ENCODE measurements at regions not wholly inside any gene's neighbourhood (a gene's known extent, or its start where the extent isn't known, plus 50 kb on each side); places are given as distances from the start of the nearest gene placed in this dataset.
"Not testable (repeated sequence)": the region's sequence is repeated elsewhere in the genome, so short reads cannot be mapped to it uniquely, and the experiment has no call there.

DNA sequence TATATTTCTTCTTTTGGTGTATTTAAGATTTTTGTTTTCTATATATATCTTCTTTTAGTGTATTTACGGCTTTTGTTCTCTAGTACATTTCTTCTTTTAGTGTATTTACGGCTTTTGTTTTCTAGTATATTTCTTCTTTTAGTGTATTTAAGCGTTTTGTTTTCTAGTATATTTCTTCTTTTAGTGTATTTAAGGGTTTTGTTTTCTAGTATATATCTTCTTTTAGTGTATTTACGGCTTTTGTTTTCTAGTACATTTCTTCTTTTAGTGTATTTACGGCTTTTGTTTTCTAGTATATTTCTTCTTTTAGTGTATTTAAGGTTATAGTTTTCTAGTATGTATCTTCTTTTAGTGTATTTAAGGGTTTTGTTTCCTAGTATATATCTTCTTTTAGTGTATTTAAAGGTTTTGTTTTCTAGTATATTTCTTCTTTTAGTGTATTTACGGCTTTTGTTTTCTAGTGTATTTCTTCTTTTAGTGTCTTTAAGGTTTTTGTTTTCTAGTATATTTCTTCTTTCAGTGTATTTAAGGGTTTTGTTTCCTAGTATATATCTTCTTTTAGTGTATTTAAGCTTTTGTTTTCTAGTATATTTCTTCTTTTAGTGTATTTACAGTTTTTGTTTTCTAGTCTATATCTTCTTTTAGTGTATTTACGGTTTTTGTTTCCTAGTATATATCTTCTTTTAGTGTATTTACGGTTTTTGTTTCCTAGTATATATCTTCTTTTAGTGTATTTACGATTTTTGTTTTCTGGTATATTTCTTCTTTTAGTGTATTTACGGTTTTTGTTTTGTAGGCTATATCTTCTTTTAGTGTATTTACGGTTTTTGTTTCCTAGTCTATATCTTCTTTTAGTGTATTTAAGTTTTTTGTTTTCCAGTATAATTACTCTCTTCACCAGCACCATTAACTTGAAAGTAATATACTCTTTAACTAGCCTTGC, 249.4 kb downstream of the SHOX start:
- not testable (repeated sequence) for DNase-seq

DNA sequence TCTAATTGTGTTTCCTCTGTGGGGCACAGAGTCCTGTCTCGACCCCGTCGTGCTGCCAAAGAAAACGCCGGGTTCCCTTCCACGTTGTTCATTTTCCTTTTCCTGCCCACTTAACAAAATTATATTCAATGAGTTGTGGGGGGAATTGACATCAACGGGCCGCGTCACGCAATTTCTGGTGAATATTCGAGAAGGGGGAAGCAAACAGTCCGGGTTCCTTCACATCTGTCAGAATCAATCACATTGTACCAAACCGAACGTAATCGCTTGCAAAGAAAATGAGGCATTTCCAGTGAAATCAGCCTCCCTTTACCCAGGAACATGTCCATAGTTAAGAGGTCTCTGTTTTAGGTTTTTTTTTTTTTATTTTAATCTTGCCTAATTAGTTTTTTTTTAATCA, 243.5 kb downstream of the SHOX start:
- no peak for DNase-seq

DNA sequence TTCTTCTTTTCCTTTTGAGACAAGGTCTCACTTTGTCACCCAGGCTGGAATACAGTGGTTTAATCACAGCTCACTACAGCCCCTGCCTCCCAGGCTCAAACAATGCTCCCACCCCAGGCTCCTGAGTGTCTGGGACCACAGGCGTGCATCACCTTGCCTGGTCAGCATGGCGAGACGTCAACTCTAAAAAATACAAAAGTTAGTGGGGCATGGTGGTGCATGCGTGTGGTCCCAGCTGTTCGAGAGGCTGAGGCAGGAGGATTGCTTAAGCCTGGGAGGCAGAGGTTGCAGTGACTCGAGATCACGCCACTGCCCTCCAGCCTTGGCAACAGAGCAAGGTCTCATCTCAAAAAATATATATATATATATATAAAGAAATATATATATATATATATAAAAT, 242.4 kb downstream of the SHOX start:
- no peak for DNase-seq

DNA sequence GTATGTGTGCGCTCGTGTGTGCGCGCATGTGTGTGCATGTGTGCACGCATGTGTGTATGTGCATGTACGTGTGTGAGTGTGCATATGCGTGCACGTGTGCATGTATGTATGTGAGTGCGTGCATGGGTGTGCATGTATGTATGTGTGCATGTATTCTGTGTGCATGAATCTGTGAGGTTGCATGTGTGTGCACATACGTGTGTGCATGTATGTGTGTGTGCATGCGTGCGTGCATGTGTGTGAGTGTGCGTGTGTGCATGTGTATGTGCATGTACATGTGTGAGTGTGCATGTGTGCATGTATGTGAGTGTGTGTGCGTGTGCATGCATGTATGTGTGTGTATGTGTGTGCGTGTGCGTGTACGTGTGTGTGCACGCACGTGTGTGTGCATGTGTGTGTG, 241.5 kb downstream of the SHOX start:
- no peak for DNase-seq

DNA sequence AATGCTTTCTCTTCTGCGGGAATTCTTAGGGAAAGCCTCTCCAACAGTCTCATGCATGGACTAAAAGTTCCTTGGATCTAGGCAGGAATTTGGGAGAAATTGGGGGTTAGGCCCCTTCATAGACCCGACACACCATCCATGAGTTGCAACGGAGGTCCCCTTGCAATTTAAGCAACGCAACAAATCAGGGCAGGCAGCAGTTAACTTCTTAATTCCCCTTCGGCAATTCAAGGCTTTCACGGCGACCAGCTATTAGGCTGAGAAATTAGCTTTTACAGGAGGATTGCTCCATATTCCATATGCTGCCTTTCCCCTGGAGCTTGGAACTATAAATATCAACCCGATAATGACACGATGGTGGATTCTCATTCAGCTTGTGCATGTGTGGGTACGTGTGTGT, 241.0 kb downstream of the SHOX start:
- no peak for DNase-seq

DNA sequence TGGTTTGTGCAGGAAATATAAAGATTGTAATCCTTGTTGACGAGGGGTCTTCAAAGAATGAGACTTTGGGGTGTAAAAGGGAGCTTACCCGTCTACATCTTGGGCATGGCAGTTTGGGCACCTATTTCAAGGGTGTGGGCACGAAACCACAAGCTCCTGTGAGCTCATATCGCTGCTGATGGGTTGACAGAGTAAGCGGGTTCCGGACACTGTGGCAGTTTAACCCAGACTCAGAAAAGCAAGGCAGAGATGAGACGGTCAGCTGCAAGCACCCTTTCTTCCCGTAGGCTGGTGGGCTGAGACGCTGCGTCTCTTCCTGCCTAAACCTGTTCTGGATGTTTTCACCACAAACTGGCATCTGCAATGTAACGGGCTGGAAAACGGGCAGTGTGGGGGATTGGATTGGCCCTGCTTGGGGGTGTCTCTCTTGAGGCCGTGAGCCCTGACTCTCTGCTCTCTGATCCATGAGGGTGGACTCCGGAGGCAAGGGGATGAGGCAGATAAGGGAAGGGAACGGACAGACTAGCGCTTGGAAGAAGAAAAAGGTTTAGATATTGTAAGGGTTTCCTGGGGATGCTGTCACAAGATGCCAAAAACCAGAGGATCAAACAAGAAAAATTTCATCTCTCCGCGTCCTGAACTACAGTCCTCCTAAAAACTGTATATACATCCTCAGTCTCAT, 237.5 kb downstream of the SHOX start:
- no peak for DNase-seq

DNA sequence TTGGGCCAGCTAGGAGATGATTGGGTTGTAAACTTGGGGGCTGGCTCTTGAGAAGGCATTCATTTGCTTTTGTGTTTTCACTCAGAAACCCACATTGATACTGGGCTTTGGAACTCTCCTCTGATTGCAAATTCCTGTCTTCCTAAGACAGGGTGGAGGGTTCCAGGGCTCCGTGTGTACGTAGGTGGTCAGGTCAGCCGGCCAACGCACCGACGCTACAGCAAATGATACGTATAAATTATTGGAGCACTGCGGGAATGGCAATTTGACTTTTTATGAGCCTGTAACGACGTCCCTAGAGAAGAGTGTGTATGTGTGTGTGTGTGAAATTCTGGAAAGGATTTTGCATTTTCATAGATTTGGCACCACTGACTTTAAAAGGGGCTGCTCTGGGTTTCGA, 236.9 kb downstream of the SHOX start:
- DNase-seq: no peak

DNA sequence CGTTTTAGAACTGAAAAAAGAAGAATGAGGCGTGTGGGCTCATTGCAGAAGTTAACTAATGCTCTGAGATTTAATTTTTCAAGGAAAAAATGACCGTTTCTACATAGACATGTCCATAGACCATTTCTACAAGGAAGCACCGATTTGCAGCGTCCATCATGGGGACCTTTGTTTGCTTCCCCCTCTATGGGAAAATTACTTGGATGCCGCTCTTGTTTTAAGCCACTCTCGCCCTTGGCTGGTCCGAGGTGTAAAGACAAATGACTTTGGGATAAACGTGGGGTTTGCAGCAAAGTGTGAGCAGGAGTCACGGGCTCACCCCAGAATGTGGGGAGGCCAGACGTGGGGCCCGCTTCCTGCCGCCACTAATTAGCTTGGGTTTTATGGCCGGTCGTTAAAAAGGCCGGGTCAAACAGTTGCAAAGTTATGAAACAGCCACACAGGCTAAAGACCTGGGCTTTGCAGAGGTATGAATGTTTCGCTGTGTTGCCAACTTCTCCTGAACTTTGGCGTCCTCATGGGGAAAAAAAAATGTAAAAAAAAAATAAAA, 235.9 kb downstream of the SHOX start:
- no peak for DNase-seq

DNA sequence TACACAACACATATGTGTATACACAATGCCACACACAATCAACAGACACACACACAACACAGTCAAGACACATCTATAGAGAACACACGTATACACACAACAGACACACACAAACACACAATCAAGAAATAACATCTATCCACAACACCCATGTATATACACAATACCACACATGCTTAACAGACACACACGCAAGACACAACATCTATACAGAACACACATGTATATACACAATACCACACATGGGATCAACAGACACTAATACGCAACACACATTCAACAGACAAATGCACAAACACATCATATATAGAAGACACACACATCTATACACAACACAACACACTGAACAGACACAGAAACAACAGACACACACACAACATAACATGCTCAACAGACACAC, 234.8 kb downstream of the SHOX start:
- DNase-seq: no peak

DNA sequence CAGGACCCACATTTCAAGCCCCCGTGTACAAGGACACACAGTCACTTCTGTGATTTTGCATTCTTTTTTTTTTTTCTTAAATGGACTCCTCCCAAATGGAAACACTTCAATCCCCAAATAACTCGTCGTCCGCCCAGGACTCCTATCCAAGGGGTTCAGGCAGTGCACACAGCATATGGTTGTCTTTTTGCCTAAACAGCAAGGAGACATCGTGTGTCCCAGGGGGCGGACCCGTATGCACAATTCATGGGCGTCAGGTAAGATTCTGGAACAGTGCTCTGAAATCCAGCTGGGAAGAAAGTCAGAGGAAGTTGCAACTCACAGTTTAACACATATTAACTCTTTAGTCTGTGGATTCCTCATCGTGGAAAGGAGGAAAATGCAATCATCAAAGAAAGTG, 231.3 kb downstream of the SHOX start:
- no peak for DNase-seq

DNA sequence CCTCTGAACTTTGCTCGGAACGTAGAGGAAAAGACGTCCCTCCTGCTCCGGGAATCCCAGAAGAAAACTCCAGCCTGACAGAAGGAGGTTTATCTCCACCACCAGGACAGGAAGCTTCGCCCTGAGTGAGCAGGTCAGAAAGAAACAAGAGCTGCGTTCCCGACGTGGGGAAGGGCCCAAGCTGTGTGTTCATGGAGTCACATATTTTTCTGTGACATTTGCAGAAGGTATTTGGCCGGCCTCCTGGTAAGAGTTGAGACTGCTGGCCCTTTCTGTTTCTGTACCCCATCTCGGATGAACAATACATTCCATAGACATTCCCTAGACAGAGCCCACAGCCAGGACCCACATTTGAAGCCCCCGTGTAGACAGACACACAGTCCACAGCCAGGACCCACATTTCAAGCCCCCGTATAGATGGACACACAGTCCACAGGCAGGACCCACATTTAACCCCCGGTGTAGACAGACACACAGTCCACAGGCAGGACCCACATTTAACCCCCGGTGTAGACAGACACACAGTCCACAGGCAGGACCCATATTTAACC, 230.8 kb downstream of the SHOX start:
- DNase-seq: no peak

DNA sequence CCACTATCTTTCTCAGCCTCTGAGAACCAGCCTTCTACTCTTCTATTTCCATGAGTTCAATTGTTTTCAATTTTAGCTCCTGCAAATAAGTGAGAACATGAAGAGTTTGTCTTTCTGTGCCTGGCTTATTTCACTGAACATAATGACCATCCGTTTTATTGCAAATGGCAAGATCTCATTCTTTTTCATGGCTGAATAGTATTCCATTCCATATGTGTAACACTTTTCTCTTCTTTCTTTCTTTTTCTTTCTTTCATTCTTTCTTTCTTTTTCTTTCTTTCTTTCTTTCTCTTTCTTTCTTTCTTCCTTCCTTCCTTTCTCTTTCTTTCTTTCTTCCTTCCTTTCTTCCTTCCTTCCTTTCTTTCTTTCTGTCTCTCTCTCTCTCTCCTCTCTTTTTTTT, 228.7 kb downstream of the SHOX start:
- no peak for DNase-seq

DNA sequence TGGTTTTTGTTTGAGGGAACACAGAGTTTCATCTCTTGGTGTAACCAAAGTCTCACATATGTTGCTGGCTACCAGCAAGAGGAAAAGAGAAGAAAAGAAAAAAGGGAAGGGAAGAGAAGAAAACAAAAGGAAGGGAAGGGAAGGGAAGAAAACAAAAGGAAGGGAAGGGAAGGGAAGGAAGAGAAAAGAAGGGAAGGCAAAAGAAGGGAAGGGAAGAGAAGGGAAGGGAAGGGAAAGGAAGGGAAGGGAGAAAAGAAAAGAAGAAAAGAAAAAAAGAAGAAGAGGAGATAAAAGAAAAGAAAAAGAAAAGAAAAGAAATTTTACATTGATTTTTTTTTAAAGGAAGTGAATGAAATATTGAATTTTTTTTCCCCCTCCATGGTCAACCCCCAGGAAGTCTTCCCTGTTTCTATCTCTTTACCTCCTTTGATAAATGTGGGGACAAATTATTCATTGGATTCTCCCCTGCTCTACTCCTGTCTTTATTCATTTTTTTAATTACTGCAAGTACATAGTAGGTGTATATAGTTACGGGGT, 228.0 kb downstream of the SHOX start:
- no peak for DNase-seq

DNA sequence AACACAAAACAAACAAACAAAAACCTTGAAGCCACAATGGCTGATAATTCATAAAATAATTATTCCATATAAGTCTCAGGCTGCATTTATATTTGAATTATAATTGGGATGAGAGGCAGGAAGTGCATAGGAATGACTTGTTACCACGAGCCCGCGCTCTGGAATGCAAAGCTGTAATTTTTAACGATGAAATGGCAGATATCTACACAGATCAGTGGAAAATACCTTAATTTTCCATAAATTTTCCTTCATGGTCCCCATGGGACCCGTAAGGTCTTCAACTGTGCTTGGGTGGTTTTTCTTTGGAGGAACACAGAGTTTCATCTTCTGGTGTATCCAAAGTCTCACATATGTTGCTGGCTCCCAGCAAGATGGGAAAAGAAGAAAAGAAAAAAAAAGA, 226.8 kb downstream of the SHOX start:
- DNase-seq: no peak

DNA sequence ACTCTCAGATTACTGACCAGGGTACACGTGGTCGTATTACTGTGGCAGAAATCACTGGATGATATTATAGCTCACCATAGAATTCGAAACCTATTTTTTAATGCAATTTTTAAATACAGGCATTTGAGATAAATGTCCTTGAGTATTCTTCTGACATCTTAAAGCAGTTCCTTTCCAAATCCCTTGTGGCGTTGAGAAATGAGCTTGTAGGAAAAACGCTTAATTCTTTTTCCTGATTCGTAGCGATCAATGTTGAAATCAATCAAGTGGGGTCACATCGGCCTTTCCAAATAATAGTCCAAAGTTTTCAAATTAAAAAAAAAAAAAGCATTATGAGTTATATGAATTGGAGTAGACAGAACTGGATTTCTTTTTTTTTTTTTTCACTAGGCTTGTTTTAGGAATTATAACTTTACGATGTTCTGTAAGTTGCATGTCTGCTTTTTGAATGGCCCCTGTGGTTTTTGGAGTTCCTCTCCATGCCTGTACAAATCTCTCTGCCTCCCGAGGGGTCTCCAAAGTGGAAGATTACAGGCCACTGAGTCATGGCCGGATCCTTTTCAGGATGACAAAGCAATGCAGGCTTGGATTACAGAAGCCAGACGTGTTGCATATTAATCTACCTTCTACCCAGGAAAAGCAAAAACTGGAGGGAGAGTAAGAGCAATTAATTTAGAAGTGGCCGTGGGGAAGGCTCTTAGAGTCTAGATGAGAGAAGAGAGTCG, 226.1 kb downstream of the SHOX start:
- DNase-seq: no peak

DNA sequence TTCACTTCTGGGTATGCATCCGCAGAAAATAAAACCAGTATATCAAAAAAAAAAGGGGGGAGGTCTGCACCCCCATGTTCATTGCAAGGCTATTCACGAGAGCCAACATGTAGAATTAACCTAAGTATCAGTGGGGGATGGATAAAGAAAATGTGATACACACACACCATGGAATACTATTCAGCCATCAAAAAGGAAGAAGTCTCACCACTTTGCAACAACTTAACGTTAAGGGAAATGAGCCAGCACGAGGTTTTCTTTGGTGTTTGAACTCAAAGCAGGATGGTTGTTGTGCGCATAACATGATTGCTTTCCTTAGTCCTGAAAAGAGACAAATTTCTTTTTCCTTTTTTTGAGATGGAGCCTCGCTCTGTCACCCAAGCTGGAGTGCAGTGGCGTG, 222.7 kb downstream of the SHOX start:
- DNase-seq: no peak

DNA sequence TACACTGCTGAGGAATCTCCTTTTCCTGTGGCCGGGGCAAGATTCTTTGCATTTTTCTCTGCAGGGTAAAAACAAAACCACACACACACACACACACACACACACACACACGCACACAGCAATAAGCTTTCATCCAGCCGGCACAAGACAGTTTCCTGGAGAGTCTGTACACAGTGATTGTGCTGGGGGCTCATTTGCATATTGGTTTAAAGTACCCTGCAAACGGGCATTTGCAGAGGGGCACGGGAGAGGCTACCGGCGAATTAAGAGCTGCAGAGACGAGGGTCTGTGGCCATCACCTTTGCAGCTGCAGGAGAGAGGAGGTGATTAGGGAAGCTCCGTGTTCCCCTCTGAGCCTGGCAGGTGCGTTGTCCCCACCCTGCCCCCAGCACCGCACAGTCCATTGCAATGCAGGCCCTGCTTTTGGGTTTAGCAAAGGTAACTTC, 219.9 kb downstream of the SHOX start:
- no peak for DNase-seq

DNA sequence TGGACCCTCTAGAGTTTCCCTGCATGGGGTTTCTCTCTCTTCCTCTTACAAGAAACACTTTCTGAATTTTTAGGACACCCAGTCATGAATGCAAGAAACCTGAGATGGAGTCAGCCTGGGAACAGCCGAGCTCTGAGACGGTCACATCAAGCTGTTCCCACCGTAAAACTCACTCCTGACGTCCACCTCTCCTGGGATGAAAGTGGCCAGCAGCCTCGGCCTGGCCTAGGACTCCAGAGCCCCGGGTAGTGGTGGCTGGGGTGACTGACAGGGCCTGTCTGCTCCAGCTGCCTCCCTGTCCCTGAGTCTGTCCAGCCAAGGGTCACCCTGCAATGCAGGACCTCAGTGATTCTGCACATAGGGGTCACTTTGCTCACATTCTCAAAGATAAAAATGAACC, 217.8 kb downstream of the SHOX start:
- no peak for DNase-seq

DNA sequence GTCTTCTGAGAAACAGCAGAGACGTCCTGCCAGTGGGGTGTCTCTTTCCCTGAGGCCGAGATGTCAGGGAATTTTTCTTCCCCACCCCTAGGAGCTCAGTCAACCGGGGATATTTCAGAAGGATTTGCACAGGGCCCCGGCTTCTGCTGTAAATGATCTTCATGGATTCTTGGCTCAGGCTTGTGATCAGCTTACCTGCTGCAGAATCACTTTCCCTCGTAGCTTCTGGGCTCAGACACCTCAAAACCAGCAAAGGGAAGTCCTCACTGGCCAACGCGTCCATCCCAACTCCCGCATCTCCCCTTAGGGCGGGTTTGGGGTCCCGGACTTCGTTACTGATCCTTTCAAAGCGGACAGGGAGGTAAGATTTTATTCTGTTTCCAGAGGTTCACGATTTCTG, 212.7 kb downstream of the SHOX start:
- DNase-seq: no peak

DNA sequence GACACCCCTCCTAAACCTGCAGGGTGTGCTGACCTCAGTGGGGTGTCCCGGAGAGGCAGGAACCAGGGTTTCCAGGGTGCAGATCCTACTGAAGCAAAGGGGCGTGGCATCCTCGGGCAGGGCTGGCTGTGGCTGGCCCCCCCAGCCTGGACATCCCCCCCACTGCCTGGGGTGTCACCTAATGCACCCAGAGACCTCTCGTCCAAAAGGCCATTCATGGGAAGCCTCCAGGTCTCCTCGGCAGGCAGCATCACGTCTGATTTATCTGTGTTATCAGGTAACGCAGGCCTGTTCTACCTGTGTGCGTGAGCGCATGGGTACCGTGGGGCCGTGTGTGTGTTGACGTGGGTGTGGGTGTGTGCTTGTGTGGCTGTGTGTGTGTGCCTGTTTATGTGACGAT, 210.0 kb downstream of the SHOX start:
- DNase-seq: no peak

DNA sequence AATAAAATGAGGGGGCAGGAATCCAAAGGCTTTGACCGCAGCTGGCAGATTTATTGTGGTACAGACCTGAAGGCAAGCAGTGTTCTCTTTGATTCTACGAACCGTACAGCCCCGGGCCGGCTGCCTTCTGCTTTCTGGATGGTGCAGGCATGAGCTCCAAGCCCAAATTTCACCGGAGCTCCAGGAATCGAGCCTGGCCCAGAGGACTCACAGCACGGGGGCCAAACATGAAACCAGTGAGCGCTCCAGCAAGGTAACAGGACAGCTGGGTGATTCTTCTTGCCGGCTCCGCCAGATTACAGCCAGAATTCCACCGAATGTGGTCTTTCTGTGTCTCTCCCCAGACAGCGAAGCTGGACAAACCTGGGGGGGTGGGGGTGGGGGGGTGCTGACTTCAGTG, 208.1 kb downstream of the SHOX start:
- not testable (repeated sequence) for DNase-seq

DNA sequence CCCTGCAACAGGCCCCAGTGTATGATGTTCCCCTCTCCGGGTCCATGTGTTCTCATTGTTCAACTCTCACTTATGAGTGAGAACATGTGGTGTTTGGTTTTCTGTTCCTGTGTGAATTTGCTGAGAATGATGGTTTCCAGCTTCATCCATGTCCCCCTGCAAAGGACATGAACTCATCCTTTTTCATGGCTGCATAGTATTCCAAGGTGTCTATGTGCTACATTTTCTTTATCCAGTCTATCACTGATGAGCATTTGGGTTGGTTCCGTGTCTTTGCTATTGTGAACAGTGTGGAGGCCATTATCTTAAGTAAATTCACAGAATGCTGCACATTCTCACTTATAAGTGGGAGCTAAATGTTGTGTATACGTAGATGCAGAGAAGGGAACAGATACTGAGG, 205.3 kb downstream of the SHOX start:
- not testable (repeated sequence) for DNase-seq

DNA sequence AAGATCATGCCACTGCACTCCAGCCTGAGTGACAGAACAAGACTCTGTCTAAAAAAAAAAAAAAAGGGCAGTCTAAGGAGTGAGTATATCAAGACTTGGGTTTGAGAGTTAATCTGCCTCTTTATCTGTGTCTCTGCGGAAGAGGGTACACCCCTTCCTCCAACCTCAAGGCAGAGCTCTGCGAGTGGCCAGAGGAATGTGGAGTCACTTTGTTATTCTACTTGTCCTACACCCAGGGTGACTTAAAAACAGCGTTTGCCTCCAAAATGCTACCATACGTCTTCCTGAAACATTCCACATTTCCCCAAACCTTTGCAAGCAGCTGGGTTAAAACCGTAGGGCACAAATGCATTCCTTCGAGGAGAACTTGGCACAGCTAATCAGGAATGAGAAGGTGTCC, 199.9 kb downstream of the SHOX start:
- no peak for DNase-seq

All from NCI-H1105 (cell line).